ENCODE measurements at regions not wholly inside any gene's neighbourhood (a gene's known extent, or its start where the extent isn't known, plus 50 kb on each side); places are given as distances from the start of the nearest gene placed in this dataset.

GRCh38 chr4:124523816-124524215, 188.7 kb downstream of the ANKRD50 start:
- Mint-ChIP-seq H3K36me3 (ENCODE audit: unreplicated experiment) (no peaks in the 10 kb centered on the region), H3K4me1 (ENCODE audit: low read depth, unreplicated experiment) (no peaks in the 10 kb centered on the region), H3K9me3 (ENCODE audit: unreplicated experiment) (no peaks in the 10 kb centered on the region), H3K27me3 (ENCODE audit: unreplicated experiment) (no peaks in the 10 kb centered on the region), H3K4me3 (ENCODE audit: unreplicated experiment) (no peak overlapping the region), H3K27ac (ENCODE audit: unreplicated experiment) (no peak overlapping the region)
- DNase-seq: no peak
- TF ChIP-seq CTCF (IDR thresholded peaks at IDR 0.05; ENCODE audit: partially characterized antibody, unreplicated experiment): no peak

GRCh38 chr4:124525524-124525923, 187.0 kb downstream of the ANKRD50 start:
- H3K9me3 Mint-ChIP-seq (ENCODE audit: unreplicated experiment): no peaks in the 10 kb centered on the region
- H3K36me3 Mint-ChIP-seq (ENCODE audit: unreplicated experiment): no peaks in the 10 kb centered on the region
- no peaks in the 10 kb centered on the region for H3K4me1 Mint-ChIP-seq (ENCODE audit: low read depth, unreplicated experiment)
- H3K27ac Mint-ChIP-seq (ENCODE audit: unreplicated experiment): no peak overlapping the region
- no peak overlapping the region for H3K4me3 Mint-ChIP-seq (ENCODE audit: unreplicated experiment)
- DNase-seq: no peak
- TF ChIP-seq CTCF (IDR thresholded peaks at IDR 0.05; ENCODE audit: partially characterized antibody, unreplicated experiment): no peak
- no peaks in the 10 kb centered on the region for H3K27me3 Mint-ChIP-seq (ENCODE audit: unreplicated experiment)

- Mint-ChIP-seq H3K27ac (ENCODE audit: unreplicated experiment) (no peak overlapping the region), H3K27me3 (ENCODE audit: unreplicated experiment) (no peaks in the 10 kb centered on the region), H3K36me3 (ENCODE audit: unreplicated experiment) (no peaks in the 10 kb centered on the region), H3K9me3 (ENCODE audit: unreplicated experiment) (no peaks in the 10 kb centered on the region), H3K4me3 (ENCODE audit: unreplicated experiment) (no peak overlapping the region), H3K4me1 (ENCODE audit: low read depth, unreplicated experiment) (no peaks in the 10 kb centered on the region)
- TF ChIP-seq CTCF (IDR thresholded peaks at IDR 0.05; ENCODE audit: partially characterized antibody, unreplicated experiment): no peak
- DNase-seq: no peak
Observed at GRCh38 chr4:124526331-124526730, 186.2 kb downstream of the ANKRD50 start.

- no peak overlapping the region for H3K4me3 Mint-ChIP-seq (ENCODE audit: unreplicated experiment)
- H3K27me3 Mint-ChIP-seq (ENCODE audit: unreplicated experiment): no peaks in the 10 kb centered on the region
- H3K36me3 Mint-ChIP-seq (ENCODE audit: unreplicated experiment): no peaks in the 10 kb centered on the region
- no peaks in the 10 kb centered on the region for H3K4me1 Mint-ChIP-seq (ENCODE audit: low read depth, unreplicated experiment)
- no peak overlapping the region for H3K27ac Mint-ChIP-seq (ENCODE audit: unreplicated experiment)
- DNase-seq: no peak
- TF ChIP-seq CTCF (IDR thresholded peaks at IDR 0.05; ENCODE audit: partially characterized antibody, unreplicated experiment): no peak
- H3K9me3 Mint-ChIP-seq (ENCODE audit: unreplicated experiment): no peaks in the 10 kb centered on the region
Observed at GRCh38 chr4:124526769-124527168, 185.8 kb downstream of the ANKRD50 start.

- Mint-ChIP-seq H3K27ac (ENCODE audit: unreplicated experiment) (no peak overlapping the region), H3K27me3 (ENCODE audit: unreplicated experiment) (no peaks in the 10 kb centered on the region), H3K4me1 (ENCODE audit: low read depth, unreplicated experiment) (no peaks in the 10 kb centered on the region), H3K9me3 (ENCODE audit: unreplicated experiment) (no peaks in the 10 kb centered on the region), H3K4me3 (ENCODE audit: unreplicated experiment) (no peak overlapping the region), H3K36me3 (ENCODE audit: unreplicated experiment) (no peaks in the 10 kb centered on the region)
- DNase-seq: no peak
- no peak for TF ChIP-seq CTCF (IDR thresholded peaks at IDR 0.05; ENCODE audit: partially characterized antibody, unreplicated experiment)
Observed at GRCh38 chr4:124527364-124527763, 185.2 kb downstream of the ANKRD50 start.

All from glutamatergic neuron (in vitro differentiated cells).